ENCODE measurements at regions not wholly inside any gene's neighbourhood (a gene's known extent, or its start where the extent isn't known, plus 50 kb on each side); places are given as distances from the start of the nearest gene placed in this dataset.

GRCh38 chr6:159620947-159621346 is 72.1 kb downstream of the SOD2 start:
- TF ChIP-seq CTCF (IDR thresholded peaks at IDR 0.05; ENCODE audit: poor library complexity) (no peak), EZH2 (IDR thresholded peaks at IDR 0.05; ENCODE audit: borderline replicate concordance) (no peak), EZH2phosphoT487 (IDR thresholded peaks at IDR 0.05; ENCODE audit: low read depth, severe bottlenecking, unreplicated experiment) (no peak)

Measured in hepatocyte (in vitro differentiated cells).